GM18505 (cell line): ENCODE measurements at regions not wholly inside any gene's neighbourhood (a gene's known extent, or its start where the extent isn't known, plus 50 kb on each side); places are given as distances from the start of the nearest gene placed in this dataset.

Source experiments
- ATAC-seq: cut with Tn5 transposase; IDR thresholded peaks from one replicate; pipeline ENCODE4 v1.9.1; 2021; ENCODE audit not compliant: unreplicated experiment
- POLR2A ChIP-seq: IDR thresholded peaks from 4 replicates; pipeline ENCODE4 v1.6.1; 2011; ENCODE audit warnings: borderline replicate concordance; ENCODE audit not compliant: insufficient read depth, insufficient read length; ENCODE audit errors: extremely low read depth

DNA sequence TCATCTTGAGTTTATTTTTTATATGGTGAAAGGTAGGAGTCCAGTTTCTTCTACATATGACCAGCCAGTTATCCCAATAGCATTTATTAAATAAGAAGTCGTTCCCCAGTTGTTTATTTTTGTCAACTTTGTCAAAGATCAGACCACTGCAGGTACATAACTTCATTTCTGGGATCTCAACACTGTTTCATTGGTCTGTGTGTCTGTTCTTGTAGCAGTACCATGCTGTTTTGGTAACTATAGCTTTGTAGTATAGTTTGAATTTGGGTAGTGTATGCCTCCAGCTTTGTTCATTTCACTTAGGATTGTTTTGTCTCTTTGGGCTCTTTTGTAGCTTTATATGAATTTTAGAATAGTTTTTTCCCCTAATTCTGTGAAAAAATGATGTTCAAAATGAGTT is 340.4 kb upstream of the PCDH20 start:
- ATAC-seq: no peak
- no peak for TF ChIP-seq POLR2A

DNA sequence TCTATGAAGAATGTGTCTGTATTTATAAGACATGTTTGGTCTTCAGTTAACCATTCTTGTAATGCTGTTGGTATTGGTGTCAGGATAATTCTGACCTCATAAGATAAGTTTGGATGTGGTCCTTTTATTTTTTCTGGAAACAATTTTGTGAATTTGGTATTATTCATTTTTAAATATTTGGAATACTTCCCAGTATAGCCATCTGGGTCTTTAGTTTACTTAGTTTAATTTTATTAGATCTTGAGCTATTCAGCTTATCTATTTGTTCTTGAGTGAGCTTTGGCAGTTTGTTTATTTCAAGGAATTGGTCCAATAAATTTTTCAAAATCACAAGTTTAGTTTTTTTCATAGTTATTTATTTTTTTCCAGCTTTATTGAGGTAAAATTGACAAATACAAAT is 335.4 kb upstream of the PCDH20 start:
- ATAC-seq: no peak
- TF ChIP-seq POLR2A: no peak

DNA sequence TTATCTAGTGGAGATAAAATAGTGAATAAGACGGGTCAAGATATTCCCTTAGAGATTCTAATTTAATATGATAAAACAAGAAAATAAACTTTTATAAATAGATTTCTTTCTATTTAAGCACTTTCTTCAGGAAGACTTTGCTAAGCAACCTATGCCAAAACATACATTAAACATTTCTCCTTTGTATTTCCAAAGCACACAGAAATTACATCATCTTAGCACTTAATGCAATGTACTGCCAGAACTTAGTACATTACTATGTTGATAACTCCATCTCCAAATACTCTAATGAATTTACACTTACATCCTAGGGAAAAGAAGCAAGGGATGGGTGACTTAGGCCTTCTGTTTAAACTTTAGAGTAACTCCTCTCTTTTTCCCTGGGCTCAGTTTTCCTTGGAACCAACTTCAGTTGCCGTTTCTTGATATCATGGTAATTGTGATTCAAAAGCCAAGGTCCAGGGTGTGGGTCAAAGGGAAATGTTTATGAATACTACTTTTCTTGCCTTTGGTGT is 322.6 kb upstream of the PCDH20 start:
- no peak for TF ChIP-seq POLR2A
- no peak for ATAC-seq

DNA sequence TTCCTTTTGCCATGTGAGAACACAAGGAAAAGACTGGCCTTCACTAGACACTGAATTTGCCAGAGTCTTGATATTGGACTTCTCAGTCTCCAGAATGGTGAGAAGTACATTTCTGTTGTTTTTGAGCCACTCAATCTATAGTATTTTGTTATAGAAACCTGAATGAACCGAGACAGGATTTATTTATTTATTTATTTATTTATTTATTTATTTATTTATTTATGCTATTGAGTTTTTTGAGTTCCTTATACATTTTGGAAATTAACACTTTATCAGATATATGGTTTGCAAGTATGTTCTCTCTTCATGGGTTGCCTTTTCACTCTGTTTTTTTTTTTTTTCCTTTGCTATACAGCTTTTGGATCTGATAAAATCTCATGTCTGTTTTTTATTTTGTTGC is 319.0 kb upstream of the PCDH20 start:
- no peak for TF ChIP-seq POLR2A
- no peak for ATAC-seq

DNA sequence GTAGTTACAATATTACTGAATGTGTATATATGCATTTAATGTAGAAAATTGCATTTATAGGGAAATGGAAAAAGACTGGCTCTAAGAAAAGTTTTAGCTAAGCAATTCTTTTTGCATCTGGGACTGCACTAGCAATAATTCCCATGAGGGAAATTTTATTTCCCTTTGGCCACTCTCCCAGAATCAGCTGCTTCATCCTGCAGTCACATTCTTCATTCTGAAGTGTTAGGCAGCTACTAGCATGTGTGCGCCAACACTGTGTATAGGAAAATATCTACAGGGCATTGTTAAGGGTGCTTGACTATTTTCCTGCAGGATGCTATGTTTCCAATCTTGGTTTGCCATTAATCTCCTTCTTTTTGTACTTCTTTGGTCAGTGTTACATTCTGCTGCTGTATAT is 312.8 kb upstream of the PCDH20 start:
- no peak for TF ChIP-seq POLR2A
- ATAC-seq: no peak

DNA sequence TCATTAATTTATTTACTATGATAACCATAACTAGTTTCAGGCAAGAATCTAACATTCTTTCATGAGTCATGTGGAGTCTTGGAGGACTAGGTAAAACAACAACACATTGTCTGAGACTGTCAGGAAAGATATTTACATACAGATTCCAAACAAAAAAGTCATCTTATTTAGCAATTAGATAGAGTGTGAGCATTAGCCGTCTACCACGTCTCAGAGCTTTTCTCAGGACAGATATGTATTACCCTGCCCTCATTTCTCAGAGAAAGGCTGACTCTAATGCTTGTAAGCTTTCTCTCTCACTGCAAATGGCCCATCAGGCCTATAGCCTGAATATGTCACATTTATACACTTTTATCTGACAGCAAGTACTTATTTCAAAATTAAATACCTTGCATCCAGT is 312.1 kb upstream of the PCDH20 start:
- no peak for TF ChIP-seq POLR2A
- no peak for ATAC-seq

DNA sequence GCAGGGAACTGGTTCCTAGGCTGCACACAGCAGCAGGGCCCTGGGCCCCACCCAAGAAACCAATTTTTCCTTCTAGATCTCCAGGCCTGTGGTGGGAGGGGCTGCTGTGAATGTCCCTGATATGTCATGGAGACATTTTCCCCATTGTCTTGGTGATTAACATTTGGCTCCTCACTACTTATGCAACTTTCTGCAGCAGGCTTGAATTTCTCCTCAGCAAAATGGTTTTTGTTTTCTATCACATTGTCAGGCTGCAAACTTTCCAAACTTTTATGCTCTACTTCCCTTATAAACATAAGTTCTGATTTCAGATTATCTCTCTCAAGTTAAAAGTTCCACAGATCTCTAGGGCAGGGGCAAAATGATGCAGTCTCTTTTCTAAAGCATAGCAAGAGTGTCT is 310.2 kb upstream of the PCDH20 start:
- ATAC-seq: no peak

DNA sequence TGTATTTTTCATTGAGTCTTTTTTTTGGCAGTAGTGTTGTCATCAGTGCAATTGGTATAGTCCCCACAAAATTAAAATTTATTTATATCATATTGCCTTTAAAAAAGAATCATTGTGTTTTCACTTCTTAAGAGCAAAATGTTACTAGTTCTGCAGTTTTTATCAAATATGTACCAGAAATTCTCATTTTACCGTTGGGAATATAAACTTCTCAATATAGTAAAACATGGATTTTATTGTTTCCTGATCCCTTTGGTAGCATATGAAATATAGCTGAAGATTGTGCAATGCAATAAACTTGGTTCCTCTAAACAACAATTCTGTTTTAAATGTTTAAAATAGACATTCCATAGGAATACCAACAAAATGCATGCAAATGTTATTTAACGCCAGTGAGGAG is 306.5 kb upstream of the PCDH20 start:
- no peak for ATAC-seq
- no peak for TF ChIP-seq POLR2A

More for the DNA sequence above, 310.2 kb upstream of the PCDH20 start:
- TF ChIP-seq POLR2A: no peak

DNA sequence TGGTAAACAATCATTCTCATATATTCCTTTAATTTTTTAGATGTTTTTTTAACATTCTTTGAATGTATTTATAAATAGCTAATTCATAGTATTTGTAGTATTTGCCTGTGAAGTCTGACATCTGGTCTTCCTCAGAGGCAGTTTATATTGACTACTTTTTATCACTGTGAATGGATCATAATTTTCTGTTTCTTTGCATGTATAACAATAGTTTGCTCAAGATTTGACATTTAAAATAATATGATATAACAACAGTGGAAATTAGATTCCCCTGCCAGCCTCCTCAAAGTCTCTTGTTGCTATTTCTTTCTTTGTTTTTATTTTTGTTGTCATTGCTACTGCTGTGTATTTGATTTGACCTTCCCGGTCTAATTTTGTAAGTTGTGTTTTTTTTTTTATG is 297.0 kb upstream of the PCDH20 start:
- no peak for ATAC-seq
- TF ChIP-seq POLR2A: no peak

DNA sequence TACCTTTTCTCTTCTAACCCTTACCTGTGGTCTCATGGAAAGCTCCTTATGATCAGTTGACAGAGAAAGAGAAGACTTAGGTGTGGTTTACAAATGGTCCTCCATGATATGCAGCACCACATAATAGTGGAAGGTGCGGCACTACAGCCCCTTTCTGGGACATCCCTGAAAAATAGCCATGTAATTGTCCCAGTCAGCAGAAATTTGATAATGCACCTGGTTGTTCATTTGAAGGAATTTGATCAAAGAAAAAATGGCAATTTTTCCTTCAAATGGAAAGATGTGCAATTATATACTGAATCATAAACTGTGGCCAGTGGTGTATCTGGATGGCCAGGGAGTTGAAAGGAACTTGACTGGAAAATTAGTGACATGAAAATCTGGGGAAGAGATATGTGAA is 293.6 kb upstream of the PCDH20 start:
- no peak for ATAC-seq

DNA sequence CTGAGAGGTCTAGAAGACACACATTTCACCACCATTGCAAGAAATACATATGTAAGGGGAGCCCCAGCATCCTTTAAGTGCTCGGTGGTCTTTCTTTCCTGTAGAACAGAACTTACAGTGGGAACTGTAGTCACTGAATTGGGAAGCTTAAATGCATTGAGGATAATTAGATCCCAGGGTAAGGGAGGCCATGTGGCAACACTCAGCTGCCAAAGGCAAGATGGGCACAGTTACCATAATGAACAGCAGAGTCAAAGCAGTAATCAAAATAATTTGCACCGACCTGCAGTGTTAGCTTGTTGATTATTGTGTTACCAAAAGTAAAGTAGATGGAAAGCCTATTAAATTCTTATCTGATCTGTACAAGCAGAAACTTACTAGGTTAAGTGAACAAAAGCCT is 291.2 kb upstream of the PCDH20 start:
- no peak for ATAC-seq
- no peak for TF ChIP-seq POLR2A

More for the DNA sequence above, 293.6 kb upstream of the PCDH20 start:
- no peak for TF ChIP-seq POLR2A

DNA sequence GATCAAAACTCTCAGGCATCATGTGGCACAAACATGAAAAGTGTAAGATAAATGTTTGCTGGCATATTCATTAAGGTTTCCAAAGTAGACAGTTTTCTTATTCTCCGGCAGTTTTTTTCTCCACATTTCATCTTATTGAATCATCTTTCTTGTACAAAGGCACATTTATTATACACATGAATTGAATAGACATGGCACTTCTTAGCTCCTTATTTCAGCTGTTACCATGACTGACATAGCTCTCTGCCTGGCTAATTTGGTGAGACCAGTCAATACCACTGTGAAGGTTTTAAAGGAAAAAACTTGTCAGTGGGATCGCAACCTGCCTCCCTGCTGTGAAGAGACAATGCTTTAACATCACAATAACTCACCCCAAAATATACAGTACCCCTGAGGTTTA is 285.0 kb upstream of the PCDH20 start:
- no peak for ATAC-seq
- TF ChIP-seq POLR2A: no peak

DNA sequence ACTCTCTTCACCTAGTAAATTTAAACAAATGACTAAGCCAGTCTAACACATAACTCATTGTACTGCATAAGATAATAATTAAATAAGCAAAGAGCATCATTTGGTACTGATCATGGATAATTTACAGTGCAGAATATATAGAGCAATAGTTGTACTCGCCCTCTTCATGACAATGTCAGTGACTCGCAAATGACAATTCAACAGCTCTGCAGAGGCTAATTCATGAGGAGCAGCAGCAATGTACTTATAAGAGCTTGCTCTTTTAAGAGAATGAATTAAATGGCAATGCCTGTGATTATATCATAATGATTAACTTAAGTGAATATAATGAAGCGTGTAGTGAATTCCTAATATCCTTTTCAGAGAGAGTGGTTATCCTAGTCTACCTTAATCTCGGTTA is 284.5 kb upstream of the PCDH20 start:
- ATAC-seq: no peak
- no peak for TF ChIP-seq POLR2A

DNA sequence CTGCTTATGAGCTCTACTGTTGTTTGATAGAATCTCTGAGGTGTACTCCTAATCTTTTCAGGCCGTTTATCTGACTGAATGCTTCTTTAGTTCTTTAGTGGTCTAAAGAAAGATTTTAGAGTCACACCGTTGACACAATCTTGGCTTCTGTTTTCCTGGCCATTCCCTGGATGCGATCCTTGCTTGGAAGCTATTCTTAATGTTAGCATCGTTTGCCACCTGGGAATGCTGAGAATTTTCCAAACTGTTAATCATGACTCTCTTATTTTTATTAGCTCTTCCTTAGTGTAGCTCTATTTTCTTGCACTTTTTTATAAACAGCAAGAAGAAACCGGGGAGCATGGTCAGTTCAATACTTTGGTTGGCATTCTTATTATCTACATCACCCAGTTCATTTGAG is 281.0 kb upstream of the PCDH20 start:
- no peak for ATAC-seq
- no peak for TF ChIP-seq POLR2A

DNA sequence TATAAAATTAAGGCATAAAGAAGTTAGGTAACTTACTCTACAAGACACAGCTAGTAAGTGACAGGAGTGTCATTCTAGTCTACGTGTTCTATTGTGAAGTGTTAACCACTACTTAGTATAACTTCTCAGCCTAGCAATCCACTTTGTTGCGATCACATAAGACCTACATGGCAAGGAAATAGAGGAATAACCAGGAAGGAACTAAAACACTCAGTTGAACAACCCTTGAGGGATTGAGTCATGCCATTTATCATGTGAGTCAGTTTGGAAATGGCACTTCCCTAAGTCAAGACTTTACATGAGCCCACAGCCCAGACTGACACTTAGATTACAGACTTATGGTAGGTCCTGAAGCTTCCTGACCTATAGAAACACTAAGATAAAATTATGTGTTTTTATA is 279.5 kb upstream of the PCDH20 start:
- ATAC-seq: no peak
- no peak for TF ChIP-seq POLR2A
